ENCODE measurements at regions not wholly inside any gene's neighbourhood (a gene's known extent, or its start where the extent isn't known, plus 50 kb on each side); places are given as distances from the start of the nearest gene placed in this dataset.

- H3K9me3 ChIP-seq (ENCODE audit: low read depth) = no peaks in the 10 kb centered on the region
- H3K27ac ChIP-seq = no peak overlapping the region
- no peaks in the 10 kb centered on the region for H3K27me3 ChIP-seq
- H4K20me1 ChIP-seq (ENCODE audit: insufficient read depth, poor library complexity, severe bottlenecking) = no peaks in the 10 kb centered on the region
- H3K36me3 ChIP-seq (replicated peaks; ENCODE audit: insufficient read depth, low read depth) = no peaks in the 10 kb centered on the region
- H3K79me2 ChIP-seq = no peaks in the 10 kb centered on the region
- H3K4me1 ChIP-seq (ENCODE audit: insufficient read depth) = no peaks in the 10 kb centered on the region
- 38% methylated on average over 4 of the region's 4 CpGs for WGBS (ENCODE audit: low lambda C conversion rate, missing lambda C conversion rate)
- TF ChIP-seq EZH2phosphoT487 (IDR thresholded peaks at IDR 0.05; ENCODE audit: low read depth, severe bottlenecking, unreplicated experiment) = no peak
- no peak for TF ChIP-seq EZH2 (IDR thresholded peaks at IDR 0.05; ENCODE audit: borderline replicate concordance)
- TF ChIP-seq, protein P1, sequence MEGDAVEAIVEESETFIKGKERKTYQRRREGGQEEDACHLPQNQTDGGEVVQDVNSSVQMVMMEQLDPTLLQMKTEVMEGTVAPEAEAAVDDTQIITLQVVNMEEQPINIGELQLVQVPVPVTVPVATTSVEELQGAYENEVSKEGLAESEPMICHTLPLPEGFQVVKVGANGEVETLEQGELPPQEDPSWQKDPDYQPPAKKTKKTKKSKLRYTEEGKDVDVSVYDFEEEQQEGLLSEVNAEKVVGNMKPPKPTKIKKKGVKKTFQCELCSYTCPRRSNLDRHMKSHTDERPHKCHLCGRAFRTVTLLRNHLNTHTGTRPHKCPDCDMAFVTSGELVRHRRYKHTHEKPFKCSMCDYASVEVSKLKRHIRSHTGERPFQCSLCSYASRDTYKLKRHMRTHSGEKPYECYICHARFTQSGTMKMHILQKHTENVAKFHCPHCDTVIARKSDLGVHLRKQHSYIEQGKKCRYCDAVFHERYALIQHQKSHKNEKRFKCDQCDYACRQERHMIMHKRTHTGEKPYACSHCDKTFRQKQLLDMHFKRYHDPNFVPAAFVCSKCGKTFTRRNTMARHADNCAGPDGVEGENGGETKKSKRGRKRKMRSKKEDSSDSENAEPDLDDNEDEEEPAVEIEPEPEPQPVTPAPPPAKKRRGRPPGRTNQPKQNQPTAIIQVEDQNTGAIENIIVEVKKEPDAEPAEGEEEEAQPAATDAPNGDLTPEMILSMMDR (IDR thresholded peaks at IDR 0.05; ENCODE audit: poor library complexity) = no peak
- no peak overlapping the region for H2AFZ ChIP-seq
- H3K4me3 ChIP-seq = no peak overlapping the region
- H3K4me2 ChIP-seq = no peak overlapping the region
- DNase-seq (ENCODE audit: low spot score) = no peak
- no peaks in the 10 kb centered on the region for H3K9me2 ChIP-seq (replicated peaks; ENCODE audit: insufficient read depth)
These were observed 313.8 kb upstream of the TEX13C start for GRCh38 chrX:125005863-125006262.

GRCh38 chrX:125006704-125007103, 313.0 kb upstream of the TEX13C start:
- Histone ChIP-seq H3K9me3 (ENCODE audit: low read depth) (no peaks in the 10 kb centered on the region), H3K4me3 (no peak overlapping the region), H3K79me2 (no peaks in the 10 kb centered on the region), H3K4me1 (ENCODE audit: insufficient read depth) (no peaks in the 10 kb centered on the region), H3K36me3 (replicated peaks; ENCODE audit: insufficient read depth, low read depth) (no peaks in the 10 kb centered on the region), H4K20me1 (ENCODE audit: insufficient read depth, poor library complexity, severe bottlenecking) (no peaks in the 10 kb centered on the region), H3K27me3 (no peaks in the 10 kb centered on the region), H3K27ac (no peak overlapping the region), H3K4me2 (no peak overlapping the region), H3K9me2 (replicated peaks; ENCODE audit: insufficient read depth) (no peaks in the 10 kb centered on the region), H2AFZ (no peak overlapping the region)
- TF ChIP-seq EZH2 (IDR thresholded peaks at IDR 0.05; ENCODE audit: borderline replicate concordance) (no peak), EZH2phosphoT487 (IDR thresholded peaks at IDR 0.05; ENCODE audit: low read depth, severe bottlenecking, unreplicated experiment) (no peak)
- TF ChIP-seq, protein P1 (IDR thresholded peaks at IDR 0.05; ENCODE audit: poor library complexity) = no peak
- no peak for DNase-seq (ENCODE audit: low spot score)
- 86% methylated on average over 3 of the region's 3 CpGs for WGBS (ENCODE audit: low lambda C conversion rate, missing lambda C conversion rate)

DNA sequence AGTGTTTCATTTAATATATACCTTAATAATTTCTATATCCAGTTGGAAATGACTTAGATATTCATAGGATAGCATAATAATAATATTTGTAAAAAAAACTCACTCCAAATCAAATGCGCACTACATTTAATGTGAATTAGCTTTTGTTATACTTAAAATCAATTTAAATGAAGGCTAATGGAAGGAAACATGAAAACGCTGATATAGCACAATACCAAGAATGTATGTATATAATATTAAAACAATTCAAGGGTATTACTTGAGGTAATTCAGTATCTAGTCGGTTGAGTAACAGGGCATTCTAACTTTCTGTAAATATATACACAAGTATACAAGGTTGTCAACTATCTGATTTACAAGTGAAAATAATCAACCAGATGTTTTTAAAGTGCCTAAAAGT, 307.1 kb upstream of the TEX13C start:
- H3K4me2 ChIP-seq = no peak overlapping the region
- H3K36me3 ChIP-seq (replicated peaks; ENCODE audit: insufficient read depth, low read depth) = no peaks in the 10 kb centered on the region
- TF ChIP-seq EZH2phosphoT487 (IDR thresholded peaks at IDR 0.05; ENCODE audit: low read depth, severe bottlenecking, unreplicated experiment) (no peak), EZH2 (IDR thresholded peaks at IDR 0.05; ENCODE audit: borderline replicate concordance) (no peak)
- TF ChIP-seq, protein P1 (IDR thresholded peaks at IDR 0.05; ENCODE audit: poor library complexity) = no peak
- H3K9me2 ChIP-seq (replicated peaks; ENCODE audit: insufficient read depth) = no peaks in the 10 kb centered on the region
- no peaks in the 10 kb centered on the region for H3K4me1 ChIP-seq (ENCODE audit: insufficient read depth)
- no peaks in the 10 kb centered on the region for H4K20me1 ChIP-seq (ENCODE audit: insufficient read depth, poor library complexity, severe bottlenecking)
- H3K27me3 ChIP-seq = no peaks in the 10 kb centered on the region
- H3K9me3 ChIP-seq (ENCODE audit: low read depth) = no peaks in the 10 kb centered on the region
- no peak overlapping the region for H3K4me3 ChIP-seq
- DNase-seq (ENCODE audit: low spot score) = no peak
- no peak overlapping the region for H2AFZ ChIP-seq
- H3K27ac ChIP-seq = no peak overlapping the region
- H3K79me2 ChIP-seq = no peaks in the 10 kb centered on the region
- 87% methylated on average over 3 of the region's 3 CpGs for WGBS (ENCODE audit: low lambda C conversion rate, missing lambda C conversion rate)

DNA sequence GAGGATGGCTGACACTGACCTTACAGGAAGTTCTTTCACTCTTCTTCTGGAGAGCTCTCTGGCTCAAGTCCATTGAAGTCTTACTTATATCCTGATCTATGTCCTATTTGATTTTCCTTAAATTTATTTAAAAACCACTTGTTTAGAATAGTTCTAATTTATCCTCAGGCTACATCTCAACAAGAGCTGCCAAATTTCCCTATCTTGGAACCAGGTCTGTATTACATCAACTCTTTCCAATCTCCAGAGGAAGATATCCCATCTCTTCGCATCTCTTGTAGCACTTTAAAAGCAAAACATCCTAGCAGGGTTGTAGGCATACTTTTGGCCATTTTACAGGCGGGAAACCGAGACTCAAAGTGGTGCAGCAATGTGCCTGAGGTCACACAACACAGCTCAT, 290.5 kb upstream of the TEX13C start:
- no peak overlapping the region for H2AFZ ChIP-seq
- H3K9me2 ChIP-seq (replicated peaks; ENCODE audit: insufficient read depth) = no peaks in the 10 kb centered on the region
- TF ChIP-seq EZH2 (IDR thresholded peaks at IDR 0.05; ENCODE audit: borderline replicate concordance) (no peak), EZH2phosphoT487 (IDR thresholded peaks at IDR 0.05; ENCODE audit: low read depth, severe bottlenecking, unreplicated experiment) (no peak)
- TF ChIP-seq, protein P1 (IDR thresholded peaks at IDR 0.05; ENCODE audit: poor library complexity) = no peak
- WGBS (ENCODE audit: low lambda C conversion rate, missing lambda C conversion rate) = 75% methylated on average over 3 of the region's 3 CpGs
- no peak overlapping the region for H3K27ac ChIP-seq
- H3K27me3 ChIP-seq = no peaks in the 10 kb centered on the region
- no peak overlapping the region for H3K4me3 ChIP-seq
- no peaks in the 10 kb centered on the region for H3K36me3 ChIP-seq (replicated peaks; ENCODE audit: insufficient read depth, low read depth)
- H3K79me2 ChIP-seq = no peaks in the 10 kb centered on the region
- H4K20me1 ChIP-seq (ENCODE audit: insufficient read depth, poor library complexity, severe bottlenecking) = no peaks in the 10 kb centered on the region
- H3K4me2 ChIP-seq = no peak overlapping the region
- DNase-seq (ENCODE audit: low spot score) = no peak
- H3K4me1 ChIP-seq (ENCODE audit: insufficient read depth) = no peaks in the 10 kb centered on the region
- no peaks in the 10 kb centered on the region for H3K9me3 ChIP-seq (ENCODE audit: low read depth)
